ENCODE measurements at regions not wholly inside any gene's neighbourhood (a gene's known extent, or its start where the extent isn't known, plus 50 kb on each side); places are given as distances from the start of the nearest gene placed in this dataset.
A peak's percentile ranks its signal among the peaks of the same experiment; 100 is the strongest.
"Not testable (repeated sequence)": the region's sequence is repeated elsewhere in the genome, so short reads cannot be mapped to it uniquely, and the experiment has no call there.

- DNase-seq, result no peak
Observed at GRCh38 chr9:117649126-117649525, 55.1 kb upstream of the TLR4 start.

GRCh38 chr9:117644932-117645636 is 59.1 kb upstream of the TLR4 start:
- DNase-seq, result no peak

DNA sequence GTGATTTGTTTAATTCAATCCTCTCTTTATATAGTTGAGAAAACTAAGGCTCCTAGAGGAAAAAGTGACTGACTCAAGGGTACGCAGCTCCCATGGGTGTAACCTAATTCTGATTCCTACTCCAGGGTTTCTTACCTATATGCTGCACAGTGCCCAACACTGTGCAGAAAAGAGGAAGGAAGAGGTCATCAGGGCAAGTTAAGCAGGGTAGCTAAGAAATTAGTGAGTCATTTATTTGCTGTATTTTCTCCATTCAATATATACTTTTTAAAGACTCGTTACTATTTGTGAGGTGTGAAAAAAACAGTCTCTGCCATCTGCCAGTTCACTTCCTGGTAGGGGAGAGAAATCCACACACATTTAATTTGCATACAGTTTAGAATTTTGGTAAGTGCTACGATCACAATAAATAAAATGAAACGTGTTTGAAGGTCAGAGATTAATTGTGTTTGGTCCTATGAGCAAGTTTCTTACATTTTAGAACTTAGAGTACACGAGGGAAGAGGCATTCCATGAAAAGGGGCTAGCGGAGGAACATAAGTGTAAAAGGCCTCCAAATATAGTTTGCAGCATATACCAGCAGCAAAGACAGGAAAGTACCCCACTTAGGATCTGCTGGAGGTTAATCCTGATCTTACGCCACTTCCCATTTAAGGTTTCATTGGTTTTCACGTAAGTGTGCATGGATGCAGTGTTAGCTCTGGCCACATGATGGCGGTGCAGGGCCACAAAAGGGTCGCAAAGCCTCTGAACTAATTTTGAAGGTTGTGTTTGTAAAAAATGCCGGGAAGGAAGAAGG is 59.9 kb upstream of the TLR4 start:
- peak; percentile 19 for DNase-seq

DNA sequence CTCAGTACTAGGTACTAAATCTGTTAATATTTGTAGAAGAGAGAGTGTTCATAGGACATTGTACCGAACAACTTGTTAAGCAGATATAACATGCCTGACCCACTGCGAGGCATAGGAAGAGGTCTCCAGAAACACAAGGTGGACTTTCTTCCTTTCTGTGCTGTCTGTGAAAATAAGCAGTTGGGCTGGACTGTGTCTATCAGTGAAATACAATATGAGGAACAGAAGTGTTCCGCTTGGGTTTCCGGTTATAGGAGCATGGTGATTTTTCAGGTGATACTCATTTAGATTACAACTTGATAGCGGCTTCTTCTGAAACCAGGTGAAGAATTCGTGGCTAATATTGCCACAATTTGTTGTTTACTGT is 60.9 kb upstream of the TLR4 start:
- no peak for DNase-seq

DNA sequence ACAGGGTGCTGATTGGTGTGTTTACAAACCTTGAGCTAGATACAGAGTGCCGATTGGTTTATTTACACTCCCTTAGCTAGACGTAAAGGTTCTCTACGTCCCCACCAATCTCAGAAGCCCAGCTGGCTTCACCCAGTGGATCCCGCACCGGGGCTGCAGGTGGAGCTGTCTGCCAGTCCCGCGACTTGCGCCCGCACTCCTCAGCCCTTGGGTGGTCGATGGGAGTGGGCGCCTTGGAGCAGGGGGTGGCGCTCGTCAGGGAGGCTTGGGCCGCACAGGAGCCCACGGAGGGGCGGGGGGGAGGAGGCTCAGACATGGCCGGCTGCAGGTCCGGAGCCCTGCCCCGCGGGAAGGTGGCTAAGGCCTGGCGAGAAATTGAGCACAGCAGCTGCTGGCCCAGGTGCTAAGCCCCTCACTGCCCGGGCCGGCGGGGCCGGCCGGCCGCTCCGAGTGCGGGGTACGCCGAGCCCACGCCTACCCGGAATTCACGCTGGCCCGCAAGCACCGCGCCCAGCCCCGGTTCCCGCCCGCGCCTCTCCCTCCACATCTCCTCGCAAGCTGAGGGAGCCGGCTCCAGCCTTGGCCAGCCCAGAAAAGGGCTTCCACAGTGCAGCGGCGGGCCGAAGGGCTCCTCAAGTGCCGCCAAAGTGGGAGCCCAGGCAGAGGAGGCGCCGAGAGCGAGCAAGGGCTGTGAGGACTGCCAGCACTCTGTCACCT is 61.5 kb upstream of the TLR4 start:
- DNase-seq, result not testable (repeated sequence)

- DNase-seq, result no peak
Observed at GRCh38 chr9:117636681-117637080, 67.5 kb upstream of the TLR4 start.

GRCh38 chr9:117625154-117625553 is 79.0 kb upstream of the TLR4 start:
- DNase-seq, result no peak

- DNase-seq, result no peak
Observed at GRCh38 chr9:117624106-117624505, 80.1 kb upstream of the TLR4 start.

GRCh38 chr9:117622347-117622746 is 81.9 kb upstream of the TLR4 start:
- no peak for DNase-seq

GRCh38 chr9:117616431-117616831 is 87.8 kb upstream of the TLR4 start:
- no peak for DNase-seq

- DNase-seq, result no peak
Observed at GRCh38 chr9:117612317-117612716, 91.9 kb upstream of the TLR4 start.

GRCh38 chr9:117597977-117598376 is 106.2 kb upstream of the TLR4 start:
- no peak for DNase-seq

DNA sequence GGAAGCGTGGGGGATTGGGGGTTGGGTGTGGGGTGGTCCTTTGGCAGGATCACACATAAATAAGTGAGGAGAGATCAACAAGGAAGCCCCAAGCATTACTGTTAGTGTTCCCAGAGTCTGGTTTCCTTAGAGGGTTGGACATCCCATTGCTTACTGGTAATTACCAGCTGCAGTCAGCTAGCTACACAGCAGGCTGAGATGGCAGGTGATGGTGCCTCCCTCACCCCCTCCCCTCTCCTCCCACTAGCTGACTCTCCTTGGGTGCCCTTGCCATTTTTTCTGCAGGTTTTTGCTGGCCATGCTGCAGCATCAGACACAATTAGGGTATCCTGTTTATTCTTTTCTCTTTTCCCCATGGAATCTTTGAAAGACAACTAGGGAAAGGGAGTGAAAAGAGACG is 107.5 kb upstream of the TLR4 start:
- DNase-seq, result no peak

- DNase-seq, result no peak
Observed at GRCh38 chr9:117595650-117596049, 108.6 kb upstream of the TLR4 start.

GRCh38 chr9:117587263-117587662 is 116.9 kb upstream of the TLR4 start:
- no peak for DNase-seq

- DNase-seq, result no peak
Observed at GRCh38 chr9:117574099-117574498, 130.1 kb upstream of the TLR4 start.

DNA sequence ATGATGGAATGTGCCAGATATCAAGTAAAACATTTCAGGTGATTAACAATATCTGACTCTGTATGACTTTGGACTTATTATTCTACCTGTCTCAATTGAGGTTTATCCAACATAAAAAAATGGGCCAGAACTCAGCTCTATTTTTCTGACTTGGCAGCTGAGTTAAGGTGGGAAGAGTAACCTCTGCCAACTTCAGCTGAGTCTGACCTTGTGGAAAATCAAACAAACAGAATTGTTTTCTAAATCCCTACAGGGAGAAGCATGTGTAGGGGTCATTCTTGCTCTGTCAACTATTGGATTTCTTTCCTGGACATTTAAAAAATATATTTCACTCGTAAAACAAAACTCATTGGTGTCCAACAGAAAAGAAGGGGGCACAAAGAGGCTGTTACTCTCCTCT is 139.4 kb upstream of the TLR4 start:
- no peak for DNase-seq

- DNase-seq, result no peak
Observed at GRCh38 chr9:117561761-117562160, 142.4 kb upstream of the TLR4 start.

DNA sequence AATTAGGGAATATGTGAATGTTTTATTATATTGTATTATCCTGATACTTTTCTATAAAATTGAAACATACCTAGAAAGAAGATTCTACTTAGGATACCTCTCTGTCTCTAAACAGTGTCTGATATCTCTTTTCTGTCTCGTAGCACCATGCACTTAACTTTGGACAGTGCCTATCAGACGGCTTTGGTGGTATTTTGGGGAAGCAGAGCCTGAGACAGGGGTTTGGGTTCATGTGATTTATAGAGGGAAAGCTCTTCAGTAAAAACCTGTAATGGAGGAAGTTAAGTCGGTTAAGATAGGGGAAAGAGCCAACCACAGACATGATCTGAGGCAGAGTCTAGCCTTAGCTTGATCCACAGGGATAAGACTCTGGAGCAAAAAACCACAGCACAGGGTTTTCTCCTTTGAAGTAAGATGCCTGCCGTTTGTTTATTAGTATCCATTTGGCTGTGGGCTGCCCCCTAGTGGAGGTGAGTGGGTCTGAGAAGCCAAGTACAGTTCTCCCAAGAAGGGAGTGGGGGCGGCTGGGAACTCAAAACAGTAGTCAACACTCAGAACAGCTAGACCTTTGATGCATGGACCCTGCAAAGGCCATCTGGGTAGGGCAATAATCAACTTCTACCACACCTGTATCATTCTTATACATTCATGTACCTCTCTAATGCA is 141.2 kb upstream of the ASTN2 start:
- no peak for DNase-seq

GRCh38 chr9:117552811-117553210 is 138.0 kb upstream of the ASTN2 start:
- no peak for DNase-seq

DNA sequence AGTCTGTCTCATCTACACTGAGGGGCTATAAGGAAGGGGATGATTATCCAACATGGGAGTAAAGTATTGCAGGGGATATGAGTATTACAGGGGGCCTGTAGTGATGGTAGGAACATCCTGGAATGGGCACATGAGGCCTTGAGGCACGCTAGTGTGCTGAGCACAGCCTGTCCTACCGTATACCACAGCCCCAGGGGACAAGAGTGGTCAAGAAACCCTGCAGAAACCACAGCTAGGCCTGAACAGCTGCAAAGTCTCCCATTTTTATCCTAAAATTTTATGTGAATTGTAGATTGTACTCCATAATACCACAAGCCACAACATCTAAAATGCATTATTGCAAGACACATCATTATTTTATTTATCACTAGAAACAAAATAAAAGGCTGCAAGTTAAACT is 136.3 kb upstream of the ASTN2 start:
- DNase-seq, result no peak

- no peak for DNase-seq
Observed at GRCh38 chr9:117549444-117549843, 134.6 kb upstream of the ASTN2 start.

DNA sequence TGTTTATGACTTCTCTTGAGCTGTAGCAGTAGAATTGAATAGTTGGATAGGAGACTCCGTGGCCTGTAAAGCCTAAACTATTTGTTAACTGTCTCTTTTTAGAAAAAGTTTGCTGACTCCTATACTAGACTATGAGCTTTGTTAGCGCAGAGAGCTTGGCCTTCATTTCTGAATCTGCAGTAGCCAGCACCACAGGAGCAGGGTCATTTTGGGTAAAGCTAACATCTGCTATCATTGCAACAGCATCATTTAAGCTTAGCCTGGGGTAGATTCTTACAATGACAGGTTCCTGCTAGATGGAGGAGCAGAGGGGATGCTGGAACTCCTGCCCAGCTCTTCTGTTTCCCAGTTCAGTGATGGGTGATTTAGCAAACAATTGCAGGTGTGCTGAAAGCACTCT is 133.7 kb upstream of the ASTN2 start:
- no peak for DNase-seq

Measured in activated CD4-positive, alpha-beta T cell treated with anti-CD3 and anti-CD28 coated beads for 1 hour (primary cell).